Stimulated activated memory B cell treated with anti-CD40 and anti-IgM and Interleukin-4, amounts not matched to agents 10 μg/mL and 1 μg/mL and 100 μg/mL, for 72 hours (primary cell): ENCODE measurements at regions not wholly inside any gene's neighbourhood (a gene's known extent, or its start where the extent isn't known, plus 50 kb on each side); places are given as distances from the start of the nearest gene placed in this dataset.

Source experiments
- ATAC-seq: fragments of 150-1000 bp; cut with Tn5 transposase; 2 replicates; pipeline ENCODE4 v1.10.0; 2021
- H3K27ac Mint-ChIP-seq: one replicate; pipeline ENCODE4 v1.8.0; 2022; ENCODE audit warnings: mild to moderate bottlenecking, mixed read lengths
- H3K27me3 Mint-ChIP-seq: one replicate; pipeline ENCODE4 v1.8.0; 2022; ENCODE audit warnings: mixed read lengths
- H3K36me3 Mint-ChIP-seq: one replicate; pipeline ENCODE4 v1.8.0; 2022; ENCODE audit warnings: mixed read lengths
- H3K4me1 Mint-ChIP-seq: one replicate; pipeline ENCODE4 v1.8.0; 2022; ENCODE audit warnings: mixed read lengths
- H3K4me3 Mint-ChIP-seq: one replicate; pipeline ENCODE4 v1.8.0; 2022; ENCODE audit warnings: mild to moderate bottlenecking, moderate library complexity, mixed read lengths
- H3K9me3 Mint-ChIP-seq: one replicate; pipeline ENCODE4 v1.8.0; 2022; ENCODE audit warnings: mixed read lengths

GRCh38 chr6:137980777-137981176 lies 113.7 kb downstream of the TNFAIP3 start:
- Mint-ChIP-seq H3K9me3 (no peaks in the 10 kb centered on the region), H3K4me3 (no peak overlapping the region), H3K4me1 (peaks cover 13% of the 10 kb centered on the region), H3K27me3 (no peaks in the 10 kb centered on the region), H3K36me3 (no peaks in the 10 kb centered on the region), H3K27ac (no peak overlapping the region)
- ATAC-seq = no peak

- Mint-ChIP-seq H3K27me3 (no peaks in the 10 kb centered on the region), H3K4me1 (peaks cover 15% of the 10 kb centered on the region), H3K36me3 (no peaks in the 10 kb centered on the region), H3K27ac (no peak overlapping the region), H3K9me3 (no peaks in the 10 kb centered on the region), H3K4me3 (no peak overlapping the region)
- no peak for ATAC-seq
Observed at GRCh38 chr6:137981758-137982157, 114.7 kb downstream of the TNFAIP3 start.

- H3K27me3 Mint-ChIP-seq = no peaks in the 10 kb centered on the region
- no peak overlapping the region for H3K27ac Mint-ChIP-seq
- no peaks in the 10 kb centered on the region for H3K9me3 Mint-ChIP-seq
- H3K4me1 Mint-ChIP-seq = peaks cover 14% of the 10 kb centered on the region
- no peak overlapping the region for H3K4me3 Mint-ChIP-seq
- ATAC-seq = no peak
- no peaks in the 10 kb centered on the region for H3K36me3 Mint-ChIP-seq
Observed at GRCh38 chr6:137982418-137983189, 115.5 kb downstream of the TNFAIP3 start.

- Mint-ChIP-seq H3K27me3 (no peaks in the 10 kb centered on the region), H3K4me1 (peaks cover 11% of the 10 kb centered on the region), H3K4me3 (no peak overlapping the region), H3K9me3 (no peaks in the 10 kb centered on the region), H3K36me3 (no peaks in the 10 kb centered on the region), H3K27ac (no peak overlapping the region)
- no peak for ATAC-seq
Observed at GRCh38 chr6:137983269-137983668, 116.2 kb downstream of the TNFAIP3 start.

GRCh38 chr6:137989664-137990063 lies 117.6 kb downstream of the PERP start:
- Mint-ChIP-seq H3K27ac (no peak overlapping the region), H3K9me3 (peaks cover 4% of the 10 kb centered on the region), H3K4me1 (peaks cover 9% of the 10 kb centered on the region), H3K27me3 (peaks cover 16% of the 10 kb centered on the region), H3K4me3 (no peak overlapping the region), H3K36me3 (no peaks in the 10 kb centered on the region)
- no peak for ATAC-seq

GRCh38 chr6:137995371-137995770 lies 111.8 kb downstream of the PERP start:
- H3K4me1 Mint-ChIP-seq = no peaks in the 10 kb centered on the region
- ATAC-seq = no peak
- H3K9me3 Mint-ChIP-seq = peaks cover 8% of the 10 kb centered on the region
- no peak overlapping the region for H3K27ac Mint-ChIP-seq
- no peak overlapping the region for H3K4me3 Mint-ChIP-seq
- no peaks in the 10 kb centered on the region for H3K36me3 Mint-ChIP-seq
- peaks cover 5% of the 10 kb centered on the region for H3K27me3 Mint-ChIP-seq

- Mint-ChIP-seq H3K27me3 (no peaks in the 10 kb centered on the region), H3K4me3 (no peak overlapping the region), H3K36me3 (no peaks in the 10 kb centered on the region), H3K4me1 (no peaks in the 10 kb centered on the region), H3K27ac (no peak overlapping the region), H3K9me3 (peaks cover 8% of the 10 kb centered on the region)
- no peak for ATAC-seq
Observed at GRCh38 chr6:137998461-137999019, 108.7 kb downstream of the PERP start.

- ATAC-seq = no peak
- H3K4me1 Mint-ChIP-seq = no peaks in the 10 kb centered on the region
- H3K4me3 Mint-ChIP-seq = no peak overlapping the region
- H3K27ac Mint-ChIP-seq = no peak overlapping the region
- no peaks in the 10 kb centered on the region for H3K27me3 Mint-ChIP-seq
- no peaks in the 10 kb centered on the region for H3K36me3 Mint-ChIP-seq
- H3K9me3 Mint-ChIP-seq = peaks cover 8% of the 10 kb centered on the region
Observed at GRCh38 chr6:137999815-138000214, 107.4 kb downstream of the PERP start.

GRCh38 chr6:138000941-138001340 lies 106.3 kb downstream of the PERP start:
- no peak overlapping the region for H3K27ac Mint-ChIP-seq
- no peak overlapping the region for H3K4me3 Mint-ChIP-seq
- no peaks in the 10 kb centered on the region for H3K27me3 Mint-ChIP-seq
- no peaks in the 10 kb centered on the region for H3K4me1 Mint-ChIP-seq
- H3K36me3 Mint-ChIP-seq = no peaks in the 10 kb centered on the region
- peaks cover 8% of the 10 kb centered on the region for H3K9me3 Mint-ChIP-seq
- no peak for ATAC-seq

- H3K36me3 Mint-ChIP-seq = no peaks in the 10 kb centered on the region
- ATAC-seq = no peak
- no peaks in the 10 kb centered on the region for H3K4me1 Mint-ChIP-seq
- no peak overlapping the region for H3K27ac Mint-ChIP-seq
- no peak overlapping the region for H3K4me3 Mint-ChIP-seq
- H3K9me3 Mint-ChIP-seq = peaks cover 4% of the 10 kb centered on the region
- H3K27me3 Mint-ChIP-seq = no peaks in the 10 kb centered on the region
Observed at GRCh38 chr6:138001750-138002349, 105.4 kb downstream of the PERP start.

GRCh38 chr6:138004430-138005287 lies 102.6 kb downstream of the PERP start:
- Mint-ChIP-seq H3K4me3 (no peak overlapping the region), H3K9me3 (no peaks in the 10 kb centered on the region), H3K4me1 (no peaks in the 10 kb centered on the region), H3K27me3 (no peaks in the 10 kb centered on the region), H3K36me3 (no peaks in the 10 kb centered on the region), H3K27ac (no peak overlapping the region)
- no peak for ATAC-seq

- H3K4me1 Mint-ChIP-seq = no peaks in the 10 kb centered on the region
- H3K9me3 Mint-ChIP-seq = no peaks in the 10 kb centered on the region
- ATAC-seq = no peak
- H3K36me3 Mint-ChIP-seq = no peaks in the 10 kb centered on the region
- no peak overlapping the region for H3K4me3 Mint-ChIP-seq
- no peak overlapping the region for H3K27ac Mint-ChIP-seq
- no peaks in the 10 kb centered on the region for H3K27me3 Mint-ChIP-seq
Observed at GRCh38 chr6:138005846-138006245, 101.4 kb downstream of the PERP start.

- Mint-ChIP-seq H3K4me3 (no peak overlapping the region), H3K4me1 (no peaks in the 10 kb centered on the region), H3K27me3 (no peaks in the 10 kb centered on the region), H3K27ac (no peak overlapping the region), H3K36me3 (no peaks in the 10 kb centered on the region), H3K9me3 (no peaks in the 10 kb centered on the region)
- ATAC-seq = no peak
Observed at GRCh38 chr6:138007014-138007472, 100.2 kb downstream of the PERP start.

- no peaks in the 10 kb centered on the region for H3K36me3 Mint-ChIP-seq
- no peak overlapping the region for H3K27ac Mint-ChIP-seq
- H3K9me3 Mint-ChIP-seq = no peaks in the 10 kb centered on the region
- no peak overlapping the region for H3K4me3 Mint-ChIP-seq
- ATAC-seq = no peak
- no peaks in the 10 kb centered on the region for H3K27me3 Mint-ChIP-seq
- H3K4me1 Mint-ChIP-seq = no peaks in the 10 kb centered on the region
Observed at GRCh38 chr6:138008791-138009190, 98.4 kb downstream of the PERP start.

GRCh38 chr6:138011413-138011812 lies 95.8 kb downstream of the PERP start:
- H3K27ac Mint-ChIP-seq = no peak overlapping the region
- no peak for ATAC-seq
- no peaks in the 10 kb centered on the region for H3K4me1 Mint-ChIP-seq
- no peaks in the 10 kb centered on the region for H3K36me3 Mint-ChIP-seq
- H3K27me3 Mint-ChIP-seq = no peaks in the 10 kb centered on the region
- no peaks in the 10 kb centered on the region for H3K9me3 Mint-ChIP-seq
- no peak overlapping the region for H3K4me3 Mint-ChIP-seq
